Fibroblast of skin of back (primary cell): ENCODE measurements at regions not wholly inside any gene's neighbourhood (a gene's known extent, or its start where the extent isn't known, plus 50 kb on each side); places are given as distances from the start of the nearest gene placed in this dataset.

Source experiments
- DNase-seq: peaks from one replicate; pipeline ENCODE4 v3.0.0-alpha.2; 2013

DNA sequence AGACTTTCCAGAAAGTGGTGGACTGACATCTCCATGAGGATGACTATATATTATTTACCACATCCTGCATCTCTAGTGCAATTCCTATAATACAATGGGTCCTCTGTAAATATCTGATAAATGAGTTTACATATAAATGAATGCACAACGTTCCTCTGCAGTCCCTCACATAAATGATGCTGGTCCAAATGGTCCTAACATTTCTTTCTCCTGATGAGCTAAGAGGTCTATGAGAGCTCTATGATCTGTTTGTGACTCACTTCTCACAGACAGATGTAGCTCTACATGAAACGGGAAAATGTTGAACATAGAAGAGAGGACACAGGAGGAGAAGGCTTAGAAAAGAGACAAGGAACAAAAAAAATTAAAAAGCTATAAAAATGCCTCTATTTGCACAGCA lies 201.2 kb upstream of the PIK3C3 start:
- peak; percentile 2 for DNase-seq

DNA sequence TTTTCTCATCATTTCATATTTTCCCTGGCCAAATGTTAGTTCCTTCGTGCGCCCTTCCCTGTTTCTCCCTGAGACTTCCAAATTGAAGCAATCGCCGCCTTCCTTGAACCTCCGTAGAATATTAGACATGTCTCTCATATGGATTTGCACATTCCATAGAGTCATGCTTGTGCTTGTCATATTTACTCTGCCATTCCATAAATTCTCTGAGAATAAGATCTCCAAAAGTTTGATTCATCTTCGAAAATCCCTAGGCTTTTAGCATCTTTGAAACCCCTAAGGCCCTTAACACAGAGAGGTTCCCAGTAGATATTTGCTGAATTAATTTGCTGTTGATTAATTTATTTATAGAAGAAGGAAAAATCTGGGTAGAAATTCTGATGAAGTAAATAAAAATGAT lies 202.2 kb upstream of the PIK3C3 start:
- DNase-seq, result peak; percentile 44

DNA sequence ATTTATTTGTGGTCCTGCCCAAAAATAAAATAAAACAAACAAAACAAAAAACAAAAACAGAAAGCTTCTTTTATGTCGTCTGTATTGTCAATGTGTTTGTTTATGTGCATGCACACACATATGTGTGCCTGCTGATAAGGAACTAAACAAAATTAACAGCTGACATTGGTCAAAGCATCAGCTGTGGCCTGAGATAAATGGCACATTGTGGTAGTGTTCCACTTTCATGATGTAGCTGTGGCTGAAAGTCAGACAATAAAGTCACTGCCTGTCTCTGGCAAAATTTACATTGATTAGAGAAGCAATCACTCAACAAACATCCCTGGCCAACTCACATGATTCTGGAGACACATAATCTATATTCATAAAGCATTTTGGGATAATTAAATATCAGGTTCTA lies 203.4 kb upstream of the PIK3C3 start:
- no peak for DNase-seq

DNA sequence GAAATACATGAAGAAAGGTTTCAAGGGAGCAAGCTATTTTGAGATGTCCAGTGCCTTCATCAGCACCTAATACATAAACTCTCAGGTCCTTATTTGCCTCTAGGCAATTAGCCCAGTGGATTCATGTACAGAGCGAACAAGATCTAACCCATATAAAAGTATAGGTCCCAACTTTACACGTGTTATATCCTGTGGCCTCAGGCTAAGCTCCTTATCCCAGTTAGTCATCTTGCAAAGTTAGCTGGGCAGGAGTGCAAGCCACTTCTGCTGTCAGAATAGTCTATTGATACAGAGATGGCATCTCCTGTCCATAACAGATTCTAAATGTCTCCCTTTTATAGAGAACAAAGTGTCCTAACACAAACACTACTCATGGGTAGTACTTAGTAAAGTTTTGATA lies 203.9 kb upstream of the PIK3C3 start:
- no peak for DNase-seq

GRCh38 chr18:41747723-41748242 lies 207.3 kb upstream of the PIK3C3 start:
- DNase-seq, result no peak

DNA sequence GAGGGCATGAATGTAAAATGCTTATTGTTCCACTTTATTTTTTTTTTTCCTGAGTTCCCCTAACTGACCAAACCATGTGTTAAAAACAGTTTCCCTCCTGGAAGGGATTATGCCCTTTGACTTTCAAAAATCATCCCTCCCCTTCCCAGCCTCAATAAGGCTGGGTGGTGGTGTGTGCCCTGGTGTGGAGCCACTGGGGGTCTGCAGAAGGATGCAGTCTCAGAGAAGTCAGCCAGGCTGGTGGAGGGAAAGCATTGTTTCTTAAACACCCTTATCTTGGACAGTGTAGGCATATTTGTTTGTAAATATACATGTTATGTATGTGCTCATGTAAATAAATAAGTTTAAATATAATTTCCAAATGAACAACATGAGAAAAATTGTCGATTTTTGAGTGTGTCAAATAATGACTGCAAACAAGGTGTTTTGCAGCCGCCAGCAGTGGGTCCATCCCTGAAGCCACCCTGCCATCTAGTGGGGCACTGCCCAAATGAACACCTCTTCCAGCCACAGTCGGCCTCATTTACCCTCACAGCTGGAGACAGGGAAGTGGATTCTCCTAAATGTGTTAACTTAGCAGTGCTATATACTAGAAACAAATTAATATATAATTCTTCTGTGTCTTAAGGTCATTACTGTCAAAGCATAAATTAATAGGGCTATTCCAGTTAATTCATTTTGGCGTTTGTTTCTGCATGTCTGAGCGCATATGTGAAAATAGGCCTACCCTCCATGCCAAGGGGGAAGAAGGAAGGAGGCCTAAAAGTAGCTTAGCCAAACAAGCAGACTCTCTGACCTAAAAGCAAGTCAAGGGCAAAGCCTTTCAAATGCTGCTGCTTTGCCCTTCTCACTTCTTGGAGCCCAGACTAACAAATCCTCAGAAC lies 209.6 kb upstream of the PIK3C3 start:
- peak; percentile 30 for DNase-seq

- no peak for DNase-seq
Observed at GRCh38 chr18:41744421-41745030, 210.5 kb upstream of the PIK3C3 start.

- no peak for DNase-seq
Observed at GRCh38 chr18:41737218-41737617, 217.8 kb upstream of the PIK3C3 start.

DNA sequence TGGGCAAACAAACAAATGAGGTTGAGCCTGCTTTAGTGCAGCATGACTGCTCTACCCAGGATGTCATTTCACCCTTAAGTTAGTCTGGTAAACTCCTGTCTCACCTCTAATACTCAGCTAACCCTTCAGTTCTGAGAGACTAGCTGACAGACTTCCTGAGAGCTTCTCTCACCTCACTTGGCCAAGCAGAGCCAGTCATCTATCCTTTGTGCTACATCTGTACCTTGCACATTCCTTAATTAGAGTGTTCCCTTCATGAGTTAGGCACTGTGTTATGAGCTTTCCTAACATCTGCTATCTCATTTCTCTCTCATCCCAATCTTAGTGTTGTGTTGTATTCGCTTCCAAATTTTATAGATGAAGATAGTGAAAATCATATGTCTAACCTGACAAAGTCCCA lies 220.1 kb upstream of the PIK3C3 start:
- no peak for DNase-seq

DNA sequence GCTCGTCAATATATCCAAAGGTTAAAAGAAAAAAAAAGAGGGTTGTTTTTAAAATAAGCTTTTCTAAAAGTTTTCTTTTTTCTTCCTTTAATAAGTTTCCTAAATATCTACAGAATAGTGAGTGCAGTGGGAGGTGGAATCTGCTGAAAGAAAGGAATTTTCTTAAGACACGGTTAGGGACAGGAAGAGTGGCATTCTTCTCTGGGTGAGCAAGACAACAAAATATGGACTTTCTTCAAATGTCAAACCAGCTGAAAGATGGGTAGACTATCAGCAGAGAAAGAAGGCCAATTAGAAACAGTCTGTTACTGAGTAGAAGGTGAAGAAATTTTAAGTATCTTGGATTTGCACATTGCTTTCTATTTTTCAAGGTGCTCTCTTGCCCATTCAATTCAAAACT lies 222.7 kb upstream of the PIK3C3 start:
- no peak for DNase-seq

DNA sequence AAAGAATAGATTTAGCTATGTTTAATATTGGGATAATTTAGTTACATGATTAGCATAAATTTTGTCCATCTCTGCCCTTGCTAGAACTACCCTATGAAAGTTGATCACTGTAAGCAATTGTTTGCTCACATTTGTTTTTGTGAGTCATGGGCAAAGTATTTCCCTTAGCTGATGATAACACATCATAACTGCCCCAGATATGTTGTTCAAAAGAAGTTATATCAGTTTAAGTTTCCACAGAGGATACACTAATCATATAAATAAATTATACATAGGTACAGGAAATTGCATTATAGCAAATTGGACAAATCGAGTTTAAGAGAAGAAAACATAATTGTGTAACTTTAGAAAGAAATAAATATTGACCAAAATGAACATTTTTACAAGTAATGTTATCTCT lies 223.2 kb upstream of the PIK3C3 start:
- DNase-seq, result no peak

- DNase-seq, result no peak
Observed at GRCh38 chr18:41724195-41724594, 230.8 kb upstream of the PIK3C3 start.

DNA sequence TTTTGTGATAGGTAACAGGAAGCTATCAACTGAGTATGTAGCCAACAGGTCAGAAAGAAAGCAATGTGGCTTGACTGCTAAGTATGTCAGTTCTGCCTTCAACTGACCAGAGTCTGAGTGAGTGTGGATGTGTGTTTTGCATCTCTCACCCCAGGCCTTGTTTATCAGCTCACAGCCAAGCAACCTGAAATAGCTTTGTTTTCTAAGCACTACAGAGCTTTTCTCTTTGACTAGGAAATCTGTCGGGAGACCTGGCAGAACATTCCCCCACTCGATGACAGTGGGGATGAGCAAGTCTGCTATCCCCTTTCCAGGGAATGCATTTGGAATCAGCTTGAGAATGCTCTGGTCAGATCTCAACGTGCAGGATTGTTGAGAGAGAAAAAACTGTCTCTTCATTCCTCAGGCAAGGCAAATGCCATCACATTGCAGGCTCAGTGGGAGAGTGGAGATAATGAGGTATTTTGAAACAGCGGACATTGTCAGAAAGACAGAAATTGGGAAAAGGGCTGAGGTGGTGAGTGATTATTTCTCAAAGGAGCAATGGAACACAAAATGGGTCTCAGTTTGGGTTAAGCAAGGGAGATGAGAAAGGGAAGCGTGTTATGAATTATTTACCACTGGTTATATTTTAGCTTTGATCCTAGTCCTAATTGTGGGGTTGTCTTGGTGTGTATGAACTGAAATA lies 233.8 kb upstream of the PIK3C3 start:
- DNase-seq, result peak; percentile 5

DNA sequence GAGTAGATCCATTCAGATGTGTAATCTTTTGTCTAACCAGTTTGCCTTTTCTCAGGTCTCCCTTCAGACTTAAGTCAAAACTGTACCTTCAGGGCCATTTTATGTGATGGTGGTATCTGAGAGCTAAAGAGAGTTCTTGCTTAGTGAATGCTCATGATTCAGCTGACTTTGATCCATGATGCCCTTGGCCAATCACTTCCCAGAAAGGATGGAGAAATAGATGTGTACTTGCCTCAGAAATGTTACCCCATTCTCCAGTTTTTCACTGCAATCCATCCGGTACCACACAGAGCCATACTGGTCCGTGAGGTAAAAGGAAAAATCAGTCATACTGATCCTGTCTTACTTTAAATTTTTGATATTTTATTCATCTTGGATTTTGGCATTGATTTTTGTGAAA lies 234.8 kb upstream of the PIK3C3 start:
- DNase-seq, result no peak

- no peak for DNase-seq
Observed at GRCh38 chr18:41719808-41720207, 235.2 kb upstream of the PIK3C3 start.

- DNase-seq, result no peak
Observed at GRCh38 chr18:41714872-41715271, 240.2 kb upstream of the PIK3C3 start.

DNA sequence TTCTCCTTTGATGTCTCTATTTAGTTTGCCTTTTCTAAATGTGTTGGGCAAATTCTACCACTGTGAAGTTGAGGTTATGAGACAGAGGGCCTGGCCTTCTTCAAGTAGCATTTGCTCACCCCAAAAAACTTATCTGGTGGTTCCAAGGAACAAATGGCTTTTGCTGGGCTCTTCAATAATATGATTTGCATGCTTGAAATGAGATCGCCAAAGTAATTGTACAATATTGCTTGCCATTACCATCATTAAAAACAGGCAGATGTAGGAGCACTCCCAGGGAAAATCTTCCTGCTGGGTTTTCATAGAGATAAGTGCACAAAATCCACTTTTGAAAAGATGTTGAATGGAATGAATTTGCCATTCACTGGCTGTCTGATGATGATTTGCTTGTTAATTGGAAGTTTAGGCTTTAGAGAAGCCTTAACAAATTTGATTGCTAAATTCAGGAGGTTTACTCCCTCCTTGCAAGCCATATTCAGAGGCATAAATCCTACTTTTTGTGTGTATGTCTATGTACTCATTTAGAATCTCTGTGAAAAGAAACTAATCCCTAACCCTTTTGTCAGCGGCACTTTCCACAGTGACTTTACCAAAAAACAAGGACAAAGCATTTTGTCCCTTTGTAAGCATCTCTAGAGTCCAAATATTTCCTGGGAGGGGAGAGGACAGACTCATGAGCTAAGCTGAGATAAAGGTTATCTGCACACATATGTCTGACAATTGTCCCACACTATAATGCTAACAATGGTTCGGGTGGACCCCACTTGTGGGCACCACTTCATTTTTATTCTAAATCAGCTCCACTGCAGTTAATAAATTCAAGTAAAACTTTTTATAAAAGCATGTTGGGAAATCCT lies 240.8 kb upstream of the PIK3C3 start:
- no peak for DNase-seq

DNA sequence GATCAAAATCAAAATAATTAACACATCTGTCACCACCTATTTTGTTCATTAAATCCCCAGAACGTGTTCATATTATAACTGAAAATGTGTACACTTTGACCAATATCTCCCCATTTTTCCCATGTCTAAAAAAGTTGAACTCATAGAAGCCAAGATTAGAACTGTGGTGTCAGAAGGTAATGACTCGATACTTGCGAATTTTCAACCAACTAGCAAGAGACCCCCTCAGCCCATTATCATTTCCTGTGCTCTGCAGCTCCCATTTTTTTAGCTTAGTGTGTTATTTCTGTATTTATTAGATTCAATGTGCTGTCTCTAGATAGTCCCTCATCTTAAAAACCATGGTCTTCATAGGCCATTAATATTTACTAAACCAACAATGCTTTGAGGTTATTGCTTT lies 248.7 kb upstream of the PIK3C3 start:
- DNase-seq, result peak; percentile 54

DNA sequence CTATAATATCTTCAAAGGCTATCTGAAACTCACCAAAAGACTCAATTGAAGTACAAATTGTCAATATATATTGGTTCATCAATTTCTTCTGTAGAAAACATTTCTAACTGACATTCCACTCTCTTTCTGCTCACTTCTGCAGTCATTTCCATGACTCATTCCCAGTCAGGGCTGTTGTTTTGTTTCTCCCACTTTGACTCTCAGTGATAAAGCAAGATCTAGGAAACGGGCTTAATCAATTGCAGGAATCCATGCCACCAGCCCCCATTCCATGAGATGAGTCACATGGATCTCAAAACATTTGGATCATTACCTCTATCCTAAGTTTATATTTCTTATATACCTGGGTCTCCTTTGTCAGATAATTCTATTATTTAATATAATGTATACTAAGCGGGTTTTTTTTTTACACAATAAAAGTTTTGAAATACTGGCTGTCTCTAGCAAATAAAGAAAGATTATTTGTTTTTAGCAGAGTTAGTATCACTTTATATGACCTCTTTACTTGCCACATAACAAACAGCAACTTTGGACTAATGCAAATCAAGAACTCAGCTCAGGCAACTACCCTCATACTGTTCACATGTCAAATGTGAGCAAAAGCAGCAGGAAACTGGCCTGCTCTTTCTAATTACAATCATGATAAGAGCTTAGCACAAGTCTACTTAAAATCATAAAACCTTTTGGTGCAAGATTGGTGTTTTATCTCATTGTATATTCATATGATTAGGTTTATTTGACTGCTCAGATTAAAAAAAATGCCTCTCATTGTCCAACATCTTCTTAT lies 251.1 kb upstream of the PIK3C3 start:
- DNase-seq, result peak; percentile 46

GRCh38 chr18:41700416-41700815 lies 254.6 kb upstream of the PIK3C3 start:
- no peak for DNase-seq

DNA sequence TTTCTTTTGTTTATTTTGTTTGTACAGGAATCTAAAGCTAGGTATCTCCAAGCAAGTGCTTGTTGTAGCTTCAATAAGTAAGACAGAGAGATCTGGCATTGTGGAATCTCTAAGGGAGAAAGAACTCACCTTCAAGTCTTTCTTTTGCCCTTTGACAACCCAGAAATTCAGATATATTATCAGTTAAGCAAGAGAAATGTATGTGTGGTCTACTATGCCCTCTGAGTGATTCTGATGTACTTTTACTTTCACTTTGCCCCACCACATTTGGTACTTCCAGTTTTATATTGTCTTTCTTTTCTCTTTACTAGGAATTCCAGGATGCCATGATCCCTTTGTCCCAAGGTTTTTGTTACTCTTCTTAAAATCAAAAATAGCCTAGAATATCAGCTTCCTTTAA lies 259.6 kb upstream of the PIK3C3 start:
- no peak for DNase-seq

DNA sequence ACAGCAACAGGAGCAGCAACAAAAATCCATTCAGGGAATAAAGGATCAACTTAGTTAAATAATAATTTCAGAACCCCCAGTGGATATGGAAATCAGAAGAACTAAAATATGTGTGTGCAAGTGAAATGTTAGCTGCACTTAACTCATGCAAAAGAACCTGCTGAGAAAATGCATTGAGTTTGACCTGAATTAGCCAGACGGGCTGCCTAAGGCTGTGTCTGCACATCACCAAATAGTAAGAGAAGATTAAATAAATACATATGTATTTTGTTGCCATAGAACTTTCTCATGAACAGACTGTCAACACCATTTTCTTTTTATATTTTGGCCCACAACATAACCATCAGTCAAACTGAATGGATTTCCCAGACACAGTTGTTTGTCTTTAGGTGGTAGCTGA lies 262.0 kb upstream of the PIK3C3 start:
- no peak for DNase-seq
